ENCODE measurements at regions not wholly inside any gene's neighbourhood (a gene's known extent, or its start where the extent isn't known, plus 50 kb on each side); places are given as distances from the start of the nearest gene placed in this dataset.

DNA sequence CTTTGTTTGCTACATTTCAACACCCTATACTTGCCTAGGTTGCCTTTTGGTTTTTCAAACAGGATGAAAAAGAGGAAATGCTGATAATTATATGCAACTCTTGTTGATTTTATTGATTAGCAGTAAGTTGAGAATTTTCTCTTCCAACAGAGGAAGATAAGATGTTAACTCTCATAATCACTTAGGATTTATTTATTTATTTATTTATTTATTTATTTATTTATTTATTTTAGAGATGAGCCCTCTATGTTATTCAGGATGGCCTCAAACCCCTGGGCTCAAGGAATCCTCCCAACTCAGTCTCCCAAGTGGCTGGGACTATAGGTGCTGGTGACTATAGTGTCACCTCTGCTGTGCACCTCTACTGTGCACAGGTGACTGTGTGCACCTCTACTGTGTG lies 111.4 kb upstream of the GLS start:
- H3K9me2 ChIP-seq (replicated peaks; ENCODE audit: low read length) = no peaks in the 10 kb centered on the region
- no peaks in the 10 kb centered on the region for H3F3A ChIP-seq (ENCODE audit: low read length, unreplicated experiment)
- ChIA-PET POLR2A (ENCODE audit: unreplicated experiment) (no interaction called here), CTCF (no interaction called here)
- H3K4me2 ChIP-seq (ENCODE audit: low read length) = no peak overlapping the region
- no peak overlapping the region for H2AFZ ChIP-seq (ENCODE audit: low read length)
- H4K20me1 ChIP-seq (ENCODE audit: low read length) = no peaks in the 10 kb centered on the region
- TF ChIP-seq, protein P1, sequence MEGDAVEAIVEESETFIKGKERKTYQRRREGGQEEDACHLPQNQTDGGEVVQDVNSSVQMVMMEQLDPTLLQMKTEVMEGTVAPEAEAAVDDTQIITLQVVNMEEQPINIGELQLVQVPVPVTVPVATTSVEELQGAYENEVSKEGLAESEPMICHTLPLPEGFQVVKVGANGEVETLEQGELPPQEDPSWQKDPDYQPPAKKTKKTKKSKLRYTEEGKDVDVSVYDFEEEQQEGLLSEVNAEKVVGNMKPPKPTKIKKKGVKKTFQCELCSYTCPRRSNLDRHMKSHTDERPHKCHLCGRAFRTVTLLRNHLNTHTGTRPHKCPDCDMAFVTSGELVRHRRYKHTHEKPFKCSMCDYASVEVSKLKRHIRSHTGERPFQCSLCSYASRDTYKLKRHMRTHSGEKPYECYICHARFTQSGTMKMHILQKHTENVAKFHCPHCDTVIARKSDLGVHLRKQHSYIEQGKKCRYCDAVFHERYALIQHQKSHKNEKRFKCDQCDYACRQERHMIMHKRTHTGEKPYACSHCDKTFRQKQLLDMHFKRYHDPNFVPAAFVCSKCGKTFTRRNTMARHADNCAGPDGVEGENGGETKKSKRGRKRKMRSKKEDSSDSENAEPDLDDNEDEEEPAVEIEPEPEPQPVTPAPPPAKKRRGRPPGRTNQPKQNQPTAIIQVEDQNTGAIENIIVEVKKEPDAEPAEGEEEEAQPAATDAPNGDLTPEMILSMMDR (conservative IDR thresholded peaks at IDR 0.05; ENCODE audit: low read depth, low read length) = no peak
- no peak for TF ChIP-seq EZH2 (IDR thresholded peaks at IDR 0.05; ENCODE audit: low read length, unreplicated experiment)
- no peak for TF ChIP-seq EZH2phosphoT487 (IDR thresholded peaks at IDR 0.05; ENCODE audit: borderline replicate concordance, low read length)
- intact Hi-C loops (cut with micrococcal nuclease) = loop anchor here (10.0 kb wide), 1 partner anchor 234 kb away; the partner anchor contains the start of gene NEMP2
- H3K79me2 ChIP-seq (ENCODE audit: low read length) = no peaks in the 10 kb centered on the region
- H3K4me3 ChIP-seq (ENCODE audit: low read length) = no peak overlapping the region
- H3K27me3 ChIP-seq (ENCODE audit: low read length) = no peaks in the 10 kb centered on the region
- H3K27ac ChIP-seq (ENCODE audit: low read length) = no peak overlapping the region
- ATAC-seq (no peak), DNase-seq (no peak)
- H3K9me3 ChIP-seq (ENCODE audit: low read length) = no peaks in the 10 kb centered on the region
- H3K9ac ChIP-seq (ENCODE audit: low read length) = no peak overlapping the region
- peaks cover 18% of the 10 kb centered on the region for H3K4me1 ChIP-seq (ENCODE audit: insufficient read depth, low read length)
- no TSS peak for BruUV-seq (replicated peaks)
- H3K36me3 ChIP-seq (ENCODE audit: low read depth, low read length) = no peaks in the 10 kb centered on the region

DNA sequence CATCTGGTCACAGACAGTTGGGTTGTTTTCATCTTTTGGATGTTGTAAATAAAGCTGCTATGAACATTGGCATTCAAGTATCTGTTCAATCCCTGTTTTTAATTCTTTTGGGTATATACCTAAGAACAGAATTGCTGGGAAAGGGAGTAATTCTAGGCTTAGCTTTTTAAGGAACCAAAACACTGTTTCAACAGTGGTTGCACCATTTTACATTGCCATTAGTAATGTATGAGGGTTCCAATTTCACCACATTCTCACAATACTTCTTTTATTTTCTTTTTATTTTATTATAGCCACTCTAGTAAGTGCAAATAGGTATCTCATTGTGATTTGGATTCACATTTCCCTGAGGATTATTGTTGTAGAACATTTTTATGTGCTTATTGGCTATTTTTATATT lies 108.9 kb upstream of the GLS start:
- ChIA-PET POLR2A (ENCODE audit: unreplicated experiment) (no interaction called here), CTCF (interaction anchor here (0.6 kb wide), 1 partner anchor 12 kb away, joined by 3 read pairs; no protein-coding TSS in a partner anchor)
- no peak overlapping the region for H3K9ac ChIP-seq (ENCODE audit: low read length)
- H3K36me3 ChIP-seq (ENCODE audit: low read depth, low read length) = no peaks in the 10 kb centered on the region
- TF ChIP-seq, protein P1 (conservative IDR thresholded peaks at IDR 0.05; ENCODE audit: low read depth, low read length) = no peak
- ATAC-seq (no peak), DNase-seq (no peak)
- no peaks in the 10 kb centered on the region for H3F3A ChIP-seq (ENCODE audit: low read length, unreplicated experiment)
- H2AFZ ChIP-seq (ENCODE audit: low read length) = no peak overlapping the region
- intact Hi-C loops (cut with micrococcal nuclease) = no loop called here
- BruUV-seq (replicated peaks) = no TSS peak
- H3K9me3 ChIP-seq (ENCODE audit: low read length) = no peaks in the 10 kb centered on the region
- no peaks in the 10 kb centered on the region for H3K9me2 ChIP-seq (replicated peaks; ENCODE audit: low read length)
- H3K27ac ChIP-seq (ENCODE audit: low read length) = no peak overlapping the region
- no peaks in the 10 kb centered on the region for H3K79me2 ChIP-seq (ENCODE audit: low read length)
- no peak overlapping the region for H3K4me3 ChIP-seq (ENCODE audit: low read length)
- H3K4me1 ChIP-seq (ENCODE audit: insufficient read depth, low read length) = peaks cover under 1% of the 10 kb centered on the region; the same call in 1 of the 2 replicates
- H3K4me2 ChIP-seq (ENCODE audit: low read length) = no peak overlapping the region
- H3K27me3 ChIP-seq (ENCODE audit: low read length) = no peaks in the 10 kb centered on the region
- H4K20me1 ChIP-seq (ENCODE audit: low read length) = no peaks in the 10 kb centered on the region

DNA sequence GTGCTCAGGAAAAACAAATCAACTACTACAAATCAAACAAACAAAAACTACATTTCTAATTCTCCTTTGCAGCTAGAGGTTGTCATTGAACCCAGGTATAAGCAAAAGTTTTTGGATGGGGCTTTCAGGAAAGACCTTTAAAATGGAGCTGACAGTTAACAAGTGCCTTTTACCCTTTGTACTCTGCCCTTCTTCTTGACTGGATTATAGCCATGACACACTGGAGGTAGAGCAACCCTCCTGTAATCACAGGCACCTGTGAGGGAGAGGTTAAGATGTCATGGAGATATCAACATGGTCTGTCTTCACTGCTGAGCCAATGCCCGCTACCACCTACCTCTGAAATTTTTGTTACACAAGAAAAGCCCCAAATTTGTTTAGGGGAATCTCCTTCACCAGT lies 100.0 kb upstream of the GLS start:
- POLR2A ChIA-PET (ENCODE audit: unreplicated experiment) = no interaction called here
- H3K4me1 ChIP-seq (ENCODE audit: insufficient read depth, low read length) = peaks cover 4% of the 10 kb centered on the region
- TF ChIP-seq EZH2 (IDR thresholded peaks at IDR 0.05; ENCODE audit: low read length, unreplicated experiment) (no peak), EZH2phosphoT487 (IDR thresholded peaks at IDR 0.05; ENCODE audit: borderline replicate concordance, low read length) (no peak)
- TF ChIP-seq, protein P1 (conservative IDR thresholded peaks at IDR 0.05; ENCODE audit: low read depth, low read length) = no peak
- H3K9ac ChIP-seq (ENCODE audit: low read length) = no peak overlapping the region
- no peak overlapping the region for H3K4me2 ChIP-seq (ENCODE audit: low read length)
- H3K9me3 ChIP-seq (ENCODE audit: low read length) = no peaks in the 10 kb centered on the region
- H3K4me3 ChIP-seq (ENCODE audit: low read length) = no peak overlapping the region
- H3F3A ChIP-seq (ENCODE audit: low read length, unreplicated experiment) = no peaks in the 10 kb centered on the region
- BruUV-seq (replicated peaks) = no TSS peak
- CTCF ChIA-PET = interaction anchor here (0.9 to 1.3 kb wide), 2 partner anchors 21 to 64 kb away, joined by 3 to 4 read pairs; no protein-coding TSS in a partner anchor
- intact Hi-C loops (cut with micrococcal nuclease) = loop anchor here (5.0 to 10.0 kb wide), 2 partner anchors 167 to 374 kb away; partner anchors contain the start of gene STAT4
- H3K27me3 ChIP-seq (ENCODE audit: low read length) = no peaks in the 10 kb centered on the region
- no peaks in the 10 kb centered on the region for H3K9me2 ChIP-seq (replicated peaks; ENCODE audit: low read length)
- H3K27ac ChIP-seq (ENCODE audit: low read length) = no peak overlapping the region
- DNase-seq = no peak
- no peaks in the 10 kb centered on the region for H4K20me1 ChIP-seq (ENCODE audit: low read length)
- H3K79me2 ChIP-seq (ENCODE audit: low read length) = no peaks in the 10 kb centered on the region
- ATAC-seq = no peak
- H2AFZ ChIP-seq (ENCODE audit: low read length) = 0 out of 2 replicates have a peak overlapping the region, but pooled peaks have one; percentile 6
- H3K36me3 ChIP-seq (ENCODE audit: low read depth, low read length) = no peaks in the 10 kb centered on the region
